ENCODE measurements at regions not wholly inside any gene's neighbourhood (a gene's known extent, or its start where the extent isn't known, plus 50 kb on each side); places are given as distances from the start of the nearest gene placed in this dataset.
"Not testable (repeated sequence)": the region's sequence is repeated elsewhere in the genome, so short reads cannot be mapped to it uniquely, and the experiment has no call there.

- not testable (repeated sequence) for H3K4me3 ChIP-seq (ENCODE audit: low read length in 2 of 2); H2AFZ ChIP-seq (ENCODE audit: low read length); H3K23ac ChIP-seq (ENCODE audit: low read depth, low read length, poor library complexity); H3K9me3 ChIP-seq (replicated peaks in 1 of 2; ENCODE audit: control insufficient read depth in 2 of 2, insufficient read depth in 1 of 2, low read depth in 1 of 2, low read length in 2 of 2); H4K91ac ChIP-seq (ENCODE audit: low read depth, low read length, poor library complexity); H3K27ac ChIP-seq (replicated peaks; ENCODE audit: low read length); H3K4me1 ChIP-seq (ENCODE audit: control insufficient read depth in 2 of 2, insufficient read depth in 1 of 2, low read depth in 1 of 2, low read length in 2 of 2); H2BK15ac ChIP-seq (ENCODE audit: low read length); H3K4ac ChIP-seq (ENCODE audit: low read length); H2AK5ac ChIP-seq (ENCODE audit: low read depth, low read length); H2BK120ac ChIP-seq (ENCODE audit: low read depth, low read length); H3K18ac ChIP-seq (ENCODE audit: low read length); H3K4me2 ChIP-seq (ENCODE audit: insufficient read depth, low read length, poor library complexity, severe bottlenecking); DNase-seq (ENCODE audit: low spot score); H4K8ac ChIP-seq (ENCODE audit: low read depth, low read length); H3K27me3 ChIP-seq (ENCODE audit: control insufficient read depth in 3 of 3, insufficient read depth in 3 of 3, low read depth in 1 of 3, low read length in 3 of 3); H2BK12ac ChIP-seq (ENCODE audit: low read length); H3K79me1 ChIP-seq (ENCODE audit: low read depth, low read length); H2BK5ac ChIP-seq (ENCODE audit: low read length); H3K14ac ChIP-seq (ENCODE audit: low read length); H3K9ac ChIP-seq (ENCODE audit: low read depth, low read length, poor library complexity); H3K36me3 ChIP-seq (replicated peaks in 1 of 2; ENCODE audit: control insufficient read depth in 2 of 2, insufficient read depth in 2 of 2, low read length in 2 of 2)
- no CpG with 5 or more reads among the region's 9 CpGs for WGBS, 2 donors (ENCODE audit: extremely low coverage in 2 of 2, insufficient read length in 2 of 2, insufficient replicate concordance in 1 of 2)
These were observed 141.0 kb downstream of the PLPPR4 start for GRCh38 chr1:99405325-99405724.

- Histone ChIP-seq H2BK120ac (ENCODE audit: low read depth, low read length) (no peak overlapping the region), H3K4me3 (ENCODE audit: low read length in 2 of 2) (no peak overlapping the region), H3K79me1 (ENCODE audit: low read depth, low read length) (no peaks in the 10 kb centered on the region), H3K9ac (ENCODE audit: low read depth, low read length, poor library complexity) (no peak overlapping the region), H3K4ac (ENCODE audit: low read length) (no peak overlapping the region), H2BK5ac (ENCODE audit: low read length) (no peak overlapping the region), H3K4me2 (ENCODE audit: insufficient read depth, low read length, poor library complexity, severe bottlenecking) (no peak overlapping the region), H4K8ac (ENCODE audit: low read depth, low read length) (no peak overlapping the region), H3K36me3 (replicated peaks in 1 of 2; ENCODE audit: control insufficient read depth in 2 of 2, insufficient read depth in 2 of 2, low read length in 2 of 2) (no peaks in the 10 kb centered on the region), H3K9me3 (replicated peaks in 1 of 2; ENCODE audit: control insufficient read depth in 2 of 2, insufficient read depth in 1 of 2, low read depth in 1 of 2, low read length in 2 of 2) (no peaks in the 10 kb centered on the region), H3K18ac (ENCODE audit: low read length) (no peak overlapping the region), H3K14ac (ENCODE audit: low read length) (no peak overlapping the region), H4K91ac (ENCODE audit: low read depth, low read length, poor library complexity) (no peak overlapping the region), H3K4me1 (ENCODE audit: control insufficient read depth in 2 of 2, insufficient read depth in 1 of 2, low read depth in 1 of 2, low read length in 2 of 2) (no peaks in the 10 kb centered on the region), H2AFZ (ENCODE audit: low read length) (no peak overlapping the region), H2BK15ac (ENCODE audit: low read length) (no peak overlapping the region), H3K27me3 (ENCODE audit: control insufficient read depth in 3 of 3, insufficient read depth in 3 of 3, low read depth in 1 of 3, low read length in 3 of 3) (no peaks in the 10 kb centered on the region), H2AK5ac (ENCODE audit: low read depth, low read length) (no peak overlapping the region), H2BK12ac (ENCODE audit: low read length) (no peak overlapping the region), H3K23ac (ENCODE audit: low read depth, low read length, poor library complexity) (no peak overlapping the region), H3K27ac (replicated peaks; ENCODE audit: low read length) (no peak overlapping the region)
- no peak for DNase-seq (ENCODE audit: low spot score)
- no CpG with 5 or more reads among the region's 3 CpGs for WGBS, 2 donors (ENCODE audit: extremely low coverage in 2 of 2, insufficient read length in 2 of 2, insufficient replicate concordance in 1 of 2)
These were observed 142.7 kb downstream of the PLPPR4 start for GRCh38 chr1:99407018-99407417.

DNA sequence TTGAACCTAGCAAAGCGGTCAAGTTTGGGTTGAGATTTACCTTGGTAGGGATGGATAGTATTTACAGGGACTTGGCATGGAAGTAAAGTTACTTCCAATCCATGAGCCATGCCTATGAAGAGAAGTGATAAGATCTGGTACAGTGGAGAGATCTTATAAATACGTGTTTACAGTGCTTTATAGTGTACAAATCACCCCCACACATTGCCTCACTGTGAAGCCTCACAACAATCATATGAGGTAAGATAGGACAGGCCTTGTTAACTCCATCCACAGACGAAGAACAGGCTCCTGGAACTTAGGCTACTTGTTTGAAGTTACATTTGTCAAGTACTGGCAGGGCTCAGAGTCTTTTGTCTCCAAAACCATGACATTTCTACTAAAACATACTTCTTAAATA is 159.8 kb downstream of the PLPPR4 start:
- H3K79me1 ChIP-seq (ENCODE audit: low read depth, low read length): no peaks in the 10 kb centered on the region
- H3K9me3 ChIP-seq (replicated peaks in 1 of 2; ENCODE audit: control insufficient read depth in 2 of 2, insufficient read depth in 1 of 2, low read depth in 1 of 2, low read length in 2 of 2): peaks cover 0 to under 1% of the 10 kb centered on the region in 2 donors
- H3K4me3 ChIP-seq (ENCODE audit: low read length in 2 of 2): no peak overlapping the region
- H3K27me3 ChIP-seq (ENCODE audit: control insufficient read depth in 3 of 3, insufficient read depth in 3 of 3, low read depth in 1 of 3, low read length in 3 of 3): no peaks in the 10 kb centered on the region
- no peaks in the 10 kb centered on the region for H3K4me1 ChIP-seq (ENCODE audit: control insufficient read depth in 2 of 2, insufficient read depth in 1 of 2, low read depth in 1 of 2, low read length in 2 of 2)
- no peak overlapping the region for H3K18ac ChIP-seq (ENCODE audit: low read length)
- no peak overlapping the region for H2BK120ac ChIP-seq (ENCODE audit: low read depth, low read length)
- H3K9ac ChIP-seq (ENCODE audit: low read depth, low read length, poor library complexity): no peak overlapping the region
- WGBS, 2 donors (ENCODE audit: extremely low coverage in 2 of 2, insufficient read length in 2 of 2, insufficient replicate concordance in 1 of 2): no CpG with 5 or more reads among the region's 3 CpGs
- no peak overlapping the region for H3K14ac ChIP-seq (ENCODE audit: low read length)
- H3K27ac ChIP-seq (replicated peaks; ENCODE audit: low read length): no peak overlapping the region
- no peak overlapping the region for H3K23ac ChIP-seq (ENCODE audit: low read depth, low read length, poor library complexity)
- no peak for DNase-seq (ENCODE audit: low spot score)
- H3K4me2 ChIP-seq (ENCODE audit: insufficient read depth, low read length, poor library complexity, severe bottlenecking): no peak overlapping the region
- no peak overlapping the region for H3K4ac ChIP-seq (ENCODE audit: low read length)
- no peak overlapping the region for H2AFZ ChIP-seq (ENCODE audit: low read length)
- no peaks in the 10 kb centered on the region for H3K36me3 ChIP-seq (replicated peaks in 1 of 2; ENCODE audit: control insufficient read depth in 2 of 2, insufficient read depth in 2 of 2, low read length in 2 of 2)
- no peak overlapping the region for H4K91ac ChIP-seq (ENCODE audit: low read depth, low read length, poor library complexity)
- H2BK12ac ChIP-seq (ENCODE audit: low read length): no peak overlapping the region
- H2BK15ac ChIP-seq (ENCODE audit: low read length): no peak overlapping the region
- H4K8ac ChIP-seq (ENCODE audit: low read depth, low read length): no peak overlapping the region
- H2AK5ac ChIP-seq (ENCODE audit: low read depth, low read length): no peak overlapping the region
- no peak overlapping the region for H2BK5ac ChIP-seq (ENCODE audit: low read length)

DNA sequence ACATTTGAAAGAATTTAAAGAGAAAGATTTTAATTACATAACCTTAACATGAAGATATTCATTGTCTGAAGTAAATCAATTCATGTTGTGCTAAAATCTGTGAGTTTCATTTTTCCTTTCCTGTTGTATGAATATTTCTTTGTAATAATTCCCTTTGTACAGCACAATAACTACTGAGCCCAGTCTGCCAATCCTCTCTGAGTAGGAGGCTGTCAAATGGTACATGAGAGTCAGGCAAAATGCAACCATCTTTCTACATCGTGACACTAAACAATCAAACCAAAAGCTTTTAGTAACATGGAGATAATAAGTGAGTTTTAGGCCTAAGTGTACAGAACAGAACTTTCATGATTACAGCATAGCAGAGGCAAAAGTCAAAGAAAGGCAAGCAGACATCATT is 165.5 kb downstream of the PLPPR4 start:
- no peak overlapping the region for H3K18ac ChIP-seq (ENCODE audit: low read length)
- no peak for DNase-seq (ENCODE audit: low spot score)
- no peak overlapping the region for H3K4me3 ChIP-seq (ENCODE audit: low read length in 2 of 2)
- no peak overlapping the region for H2BK15ac ChIP-seq (ENCODE audit: low read length)
- H3K23ac ChIP-seq (ENCODE audit: low read depth, low read length, poor library complexity): no peak overlapping the region
- no peak overlapping the region for H2BK12ac ChIP-seq (ENCODE audit: low read length)
- no peak overlapping the region for H2AK5ac ChIP-seq (ENCODE audit: low read depth, low read length)
- no CpG with 5 or more reads among the region's 1 CpG for WGBS, 2 donors (ENCODE audit: extremely low coverage in 2 of 2, insufficient read length in 2 of 2, insufficient replicate concordance in 1 of 2)
- no peaks in the 10 kb centered on the region for H3K79me1 ChIP-seq (ENCODE audit: low read depth, low read length)
- H3K9me3 ChIP-seq (replicated peaks in 1 of 2; ENCODE audit: control insufficient read depth in 2 of 2, insufficient read depth in 1 of 2, low read depth in 1 of 2, low read length in 2 of 2): peaks cover 0 to 3% of the 10 kb centered on the region in 2 donors
- H3K14ac ChIP-seq (ENCODE audit: low read length): no peak overlapping the region
- H3K4me1 ChIP-seq (ENCODE audit: control insufficient read depth in 2 of 2, insufficient read depth in 1 of 2, low read depth in 1 of 2, low read length in 2 of 2): no peaks in the 10 kb centered on the region
- no peaks in the 10 kb centered on the region for H3K36me3 ChIP-seq (replicated peaks in 1 of 2; ENCODE audit: control insufficient read depth in 2 of 2, insufficient read depth in 2 of 2, low read length in 2 of 2)
- no peak overlapping the region for H3K4me2 ChIP-seq (ENCODE audit: insufficient read depth, low read length, poor library complexity, severe bottlenecking)
- H3K27ac ChIP-seq (replicated peaks; ENCODE audit: low read length): no peak overlapping the region
- H4K91ac ChIP-seq (ENCODE audit: low read depth, low read length, poor library complexity): no peak overlapping the region
- H3K27me3 ChIP-seq (ENCODE audit: control insufficient read depth in 3 of 3, insufficient read depth in 3 of 3, low read depth in 1 of 3, low read length in 3 of 3): no peaks in the 10 kb centered on the region
- H2BK120ac ChIP-seq (ENCODE audit: low read depth, low read length): no peak overlapping the region
- H2AFZ ChIP-seq (ENCODE audit: low read length): no peak overlapping the region
- H4K8ac ChIP-seq (ENCODE audit: low read depth, low read length): no peak overlapping the region
- H3K9ac ChIP-seq (ENCODE audit: low read depth, low read length, poor library complexity): no peak overlapping the region
- no peak overlapping the region for H2BK5ac ChIP-seq (ENCODE audit: low read length)
- no peak overlapping the region for H3K4ac ChIP-seq (ENCODE audit: low read length)

Measured in neuronal stem cell (in vitro differentiated cells).